Cardiac muscle cell (in vitro differentiated cells and primary cell): ENCODE measurements at regions not wholly inside any gene's neighbourhood (a gene's known extent, or its start where the extent isn't known, plus 50 kb on each side); places are given as distances from the start of the nearest gene placed in this dataset.

Experiments used
- DNase-seq, 2 donors: peaks; one replicate each; pipeline versions ENCODE4 v3.0.0 to v3.0.0-alpha.2; 2010 to 2017; ENCODE audit warnings: low read depth in 1 of 2, low spot score in 1 of 2
- H3K27ac ChIP-seq: fragments of 200-600 bp; sonication (generic); 2 replicates; pipeline ENCODE4 v1.5.1; 2016
- H3K27me3 ChIP-seq: fragments of 200-600 bp; sonication (generic); 2 replicates; pipeline ENCODE4 v1.6.0; 2016; ENCODE audit warnings: control low read depth
- H3K36me3 ChIP-seq: fragments of 200-600 bp; sonication (generic); 2 replicates; pipeline ENCODE4 v1.5.1; 2016; ENCODE audit warnings: control low read depth
- H3K4me1 ChIP-seq: fragments of 200-600 bp; sonication (generic); 2 replicates; pipeline ENCODE4 v1.8.1; 2017; ENCODE audit warnings: low read depth, mild to moderate bottlenecking, mixed run types
- H3K4me3 ChIP-seq: fragments of 200-600 bp; sonication (generic); 2 replicates; pipeline ENCODE4 v1.5.1; 2016; ENCODE audit warnings: mild to moderate bottlenecking
- H3K9me3 ChIP-seq: fragments of 200-600 bp; sonication (generic); 2 replicates; pipeline ENCODE4 v1.5.1; 2017; ENCODE audit warnings: low read depth, mild to moderate bottlenecking, control low read depth
- CTCF ChIP-seq: IDR thresholded peaks from 2 replicates; pipeline ENCODE4 v1.5.1; 2012; ENCODE audit warnings: low read depth, mild to moderate bottlenecking, low read length

- no peak for DNase-seq
- Histone ChIP-seq H3K36me3 (no peaks in the 10 kb centered on the region), H3K27me3 (no peaks in the 10 kb centered on the region), H3K4me1 (no peaks in the 10 kb centered on the region), H3K27ac (no peak overlapping the region), H3K9me3 (no peaks in the 10 kb centered on the region), H3K4me3 (no peak overlapping the region)
- no peak for TF ChIP-seq CTCF
These were observed 153.4 kb downstream of the SALL1 start for GRCh38 chr16:50997679-50998078.

GRCh38 chr16:50996830-50997186 lies 154.3 kb downstream of the SALL1 start:
- Histone ChIP-seq H3K36me3 (no peaks in the 10 kb centered on the region), H3K4me1 (no peaks in the 10 kb centered on the region), H3K27ac (no peak overlapping the region), H3K9me3 (no peaks in the 10 kb centered on the region), H3K4me3 (no peak overlapping the region), H3K27me3 (no peaks in the 10 kb centered on the region)
- DNase-seq: no peak
- TF ChIP-seq CTCF: no peak

GRCh38 chr16:50996166-50996829 lies 154.8 kb downstream of the SALL1 start:
- Histone ChIP-seq H3K27ac (no peak overlapping the region), H3K9me3 (no peaks in the 10 kb centered on the region), H3K4me3 (no peak overlapping the region), H3K4me1 (no peaks in the 10 kb centered on the region), H3K27me3 (no peaks in the 10 kb centered on the region), H3K36me3 (no peaks in the 10 kb centered on the region)
- no peak for DNase-seq
- TF ChIP-seq CTCF: no peak

GRCh38 chr16:50994995-50995394 lies 156.1 kb downstream of the SALL1 start:
- H3K36me3 ChIP-seq: no peaks in the 10 kb centered on the region
- DNase-seq: no peak
- no peak overlapping the region for H3K4me3 ChIP-seq
- no peaks in the 10 kb centered on the region for H3K27me3 ChIP-seq
- no peak for TF ChIP-seq CTCF
- H3K27ac ChIP-seq: no peak overlapping the region
- H3K9me3 ChIP-seq: no peaks in the 10 kb centered on the region
- H3K4me1 ChIP-seq: no peaks in the 10 kb centered on the region

GRCh38 chr16:50992350-50993032 lies 158.6 kb downstream of the SALL1 start:
- H3K4me1 ChIP-seq: no peaks in the 10 kb centered on the region
- H3K4me3 ChIP-seq: no peak overlapping the region
- H3K9me3 ChIP-seq: no peaks in the 10 kb centered on the region
- no peak for TF ChIP-seq CTCF
- no peak for DNase-seq
- H3K27ac ChIP-seq: no peak overlapping the region
- H3K27me3 ChIP-seq: no peaks in the 10 kb centered on the region
- no peaks in the 10 kb centered on the region for H3K36me3 ChIP-seq
